ENCODE measurements at regions not wholly inside any gene's neighbourhood (a gene's known extent, or its start where the extent isn't known, plus 50 kb on each side); places are given as distances from the start of the nearest gene placed in this dataset.
A peak's percentile ranks its signal among the peaks of the same experiment; 100 is the strongest.

DNA sequence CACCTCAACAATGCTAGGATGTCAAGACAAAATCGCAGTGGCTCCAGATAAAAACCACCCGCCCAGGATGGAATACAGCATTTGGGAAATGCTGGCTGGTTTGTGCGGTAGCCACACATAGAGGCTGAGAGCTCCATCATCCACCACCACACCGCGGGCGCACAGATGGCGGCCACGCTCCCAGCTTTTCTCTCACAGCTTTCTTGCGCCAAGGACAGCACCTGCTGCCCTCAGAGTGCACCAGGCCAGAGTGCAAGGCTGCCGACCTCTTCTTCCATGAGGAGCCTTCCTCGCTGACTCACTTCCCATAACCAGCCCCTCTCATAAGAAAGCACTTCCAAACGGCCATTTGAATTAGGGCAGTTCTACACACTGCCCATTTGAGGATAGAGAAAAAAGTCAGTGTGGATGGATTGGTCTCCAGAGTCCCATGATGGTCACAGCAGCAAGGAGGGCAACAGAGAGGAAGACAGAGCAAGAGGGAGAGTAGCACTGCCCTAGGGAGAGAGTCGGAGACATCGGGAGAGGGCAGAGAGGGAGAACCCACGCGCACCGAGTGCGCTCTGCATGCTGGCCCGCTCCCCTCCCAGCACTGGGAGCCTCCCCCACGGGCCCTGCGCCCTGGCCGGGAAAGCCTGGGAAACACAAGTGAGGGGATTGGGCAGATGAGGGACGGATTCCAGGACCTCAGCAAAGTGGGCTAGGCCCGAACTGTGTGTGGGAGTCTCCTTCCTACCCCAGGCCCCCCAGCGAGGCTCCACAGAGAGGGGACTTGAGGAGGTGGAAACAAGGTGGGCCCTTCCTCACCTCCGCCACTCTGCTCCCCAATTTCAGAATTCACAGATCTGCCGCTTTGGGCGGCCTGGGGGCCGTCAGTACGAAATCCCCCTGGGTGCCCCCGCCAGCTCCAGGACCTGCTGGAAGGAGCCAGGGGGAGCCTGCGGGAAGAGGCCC, 156.9 kb downstream of the USP12 start:
- DNase-seq (ENCODE audit: low spot score): no peak

DNA sequence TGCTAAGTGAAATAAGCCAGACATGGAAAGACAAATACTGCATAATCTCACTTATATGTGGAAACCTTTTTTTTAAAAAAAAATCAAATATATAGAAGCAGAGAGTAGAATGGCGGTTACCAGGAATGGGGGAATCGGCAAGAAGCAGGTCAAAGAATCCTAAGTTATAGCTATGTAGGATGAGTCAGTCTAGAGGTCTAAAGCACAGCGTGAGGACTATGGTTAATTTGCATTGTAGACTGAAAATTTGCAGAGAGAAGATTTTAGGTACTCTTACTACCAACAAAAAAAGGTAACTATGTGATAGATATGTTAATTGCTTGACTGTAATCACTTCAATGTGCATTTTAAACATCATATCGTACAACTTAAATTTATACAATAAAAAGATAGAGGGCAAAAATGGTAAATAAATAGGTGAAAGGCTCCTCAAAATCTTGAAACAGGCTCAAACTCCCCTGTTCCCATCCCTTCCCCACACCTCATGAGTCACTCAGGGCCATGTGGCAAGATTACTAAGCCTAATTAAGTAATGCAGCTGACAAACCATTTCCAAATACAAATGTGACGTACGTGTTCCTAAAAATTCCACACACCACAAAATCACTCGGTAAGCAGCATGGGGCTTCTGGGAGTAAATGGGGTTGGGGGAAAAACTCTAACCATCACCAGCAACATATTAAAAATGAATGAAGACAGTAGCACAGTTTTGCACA, 159.0 kb downstream of the USP12 start:
- DNase-seq (ENCODE audit: low spot score): peak; percentile 80

DNA sequence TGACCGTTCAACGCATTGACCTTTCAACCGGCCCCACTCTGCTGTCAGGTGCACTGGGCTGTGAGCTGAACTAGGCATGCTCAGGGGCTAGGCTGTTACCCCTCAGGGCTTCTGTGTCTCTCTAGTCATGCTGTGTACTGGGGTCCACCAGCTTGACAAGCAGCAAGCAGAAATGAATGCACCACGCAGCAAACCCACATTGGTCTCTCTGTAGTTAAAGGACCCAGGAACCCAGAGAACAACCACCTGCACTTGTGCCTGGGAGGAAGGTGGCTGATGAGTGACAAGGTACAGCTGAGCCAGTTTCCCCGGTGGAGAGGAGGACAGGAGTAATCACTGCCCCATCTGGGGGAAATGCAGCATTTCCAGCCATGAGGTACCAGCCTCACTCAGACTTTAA, 159.9 kb downstream of the USP12 start:
- DNase-seq (ENCODE audit: low spot score): no peak

DNA sequence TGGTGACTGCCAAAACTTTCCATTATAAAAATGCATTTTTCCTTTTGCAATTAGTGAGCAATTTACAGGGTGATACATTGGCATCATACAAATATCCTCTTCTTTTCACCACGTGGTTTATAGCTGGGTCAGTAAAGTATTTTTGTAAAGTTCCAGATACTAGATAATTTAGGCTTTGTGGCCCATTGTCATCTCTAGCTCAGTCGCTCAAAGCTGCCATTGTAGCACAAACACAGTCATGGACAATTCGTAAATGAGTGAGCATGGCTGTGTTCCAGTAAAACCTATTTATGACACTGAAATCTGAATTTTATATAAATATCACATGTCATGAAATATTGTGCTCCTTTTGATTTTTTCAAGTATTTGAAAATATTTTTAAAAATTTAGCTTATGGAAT, 162.9 kb downstream of the USP12 start:
- DNase-seq (ENCODE audit: low spot score): no peak

DNA sequence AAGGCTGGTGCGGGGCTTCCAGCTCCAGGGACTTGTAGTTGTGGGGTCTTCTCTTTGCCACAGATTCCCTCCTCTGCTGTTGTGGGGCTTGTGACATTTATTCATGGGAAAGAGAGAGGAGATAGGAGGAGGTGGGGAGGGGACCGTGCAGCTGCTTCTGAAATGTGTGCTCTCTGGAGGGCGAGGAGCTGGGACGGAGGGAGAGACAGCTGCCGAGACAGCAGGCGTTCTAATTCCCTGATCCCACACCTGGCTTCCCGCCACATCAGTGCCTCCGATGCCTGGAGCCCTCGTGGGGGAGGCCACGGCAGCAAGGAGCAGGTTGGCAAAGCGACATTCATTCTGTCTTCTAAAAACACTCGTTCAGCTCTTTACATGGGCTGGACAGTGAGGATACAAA, 164.4 kb downstream of the USP12 start:
- no peak for DNase-seq (ENCODE audit: low spot score)

DNA sequence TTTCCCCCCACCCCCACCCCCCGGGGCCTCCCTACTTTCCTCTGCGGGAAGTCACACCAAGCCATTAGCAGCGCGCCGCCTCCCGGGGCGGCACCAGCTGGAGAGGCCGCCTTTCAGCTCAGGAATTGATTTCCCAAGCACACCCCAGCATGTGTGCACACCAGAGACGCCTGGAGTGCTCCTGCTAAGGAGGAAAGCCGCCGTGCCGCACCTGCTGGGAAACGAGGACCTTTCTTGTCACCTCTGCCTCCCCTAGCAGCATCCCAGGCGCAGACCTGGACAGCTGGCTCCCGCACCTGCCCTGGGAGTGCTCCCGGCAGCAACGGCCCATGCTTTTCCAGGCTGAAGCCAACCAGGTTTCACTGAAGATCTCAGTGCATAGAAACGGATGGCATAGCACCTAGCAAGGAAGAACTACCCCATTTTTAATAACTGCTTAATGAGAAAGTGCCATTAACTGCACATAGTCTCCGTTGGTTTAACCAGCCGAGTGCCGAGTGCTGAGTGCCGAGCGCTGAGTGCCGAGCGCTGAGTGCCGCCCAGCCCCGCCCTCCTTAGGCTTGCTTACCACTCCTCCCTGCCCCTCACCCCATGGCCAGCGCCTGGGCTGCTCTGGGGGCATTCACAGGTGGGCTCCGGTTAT, 165.0 kb downstream of the USP12 start:
- DNase-seq (ENCODE audit: low spot score): peak; percentile 71

DNA sequence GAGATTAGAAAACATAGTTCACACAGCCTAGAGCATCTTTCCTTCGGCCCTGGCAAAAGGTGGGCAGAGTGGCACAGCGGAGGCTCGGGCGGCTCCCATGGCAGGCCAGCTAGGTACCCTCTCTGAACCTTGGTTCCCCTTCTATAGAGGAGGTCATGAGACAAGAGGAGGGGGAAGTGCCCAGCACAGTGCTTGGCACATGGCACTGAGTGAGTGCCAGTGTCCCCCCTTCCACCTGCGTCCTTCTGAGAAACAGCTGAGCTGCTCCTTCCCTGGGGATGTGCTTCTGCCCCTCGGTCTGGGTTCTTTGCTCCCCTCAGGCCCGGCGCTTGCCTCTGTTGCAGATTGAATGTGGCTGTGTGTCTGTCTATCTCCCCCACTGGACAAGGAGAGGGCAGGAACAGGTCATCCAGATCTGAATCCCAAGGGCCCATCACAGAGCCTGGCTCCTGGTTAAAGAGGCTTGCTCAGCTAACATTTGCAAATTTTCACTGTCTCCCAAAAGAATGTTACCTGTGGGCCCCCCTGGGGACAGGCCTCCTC, 165.6 kb downstream of the USP12 start:
- no peak for DNase-seq (ENCODE audit: low spot score)

DNA sequence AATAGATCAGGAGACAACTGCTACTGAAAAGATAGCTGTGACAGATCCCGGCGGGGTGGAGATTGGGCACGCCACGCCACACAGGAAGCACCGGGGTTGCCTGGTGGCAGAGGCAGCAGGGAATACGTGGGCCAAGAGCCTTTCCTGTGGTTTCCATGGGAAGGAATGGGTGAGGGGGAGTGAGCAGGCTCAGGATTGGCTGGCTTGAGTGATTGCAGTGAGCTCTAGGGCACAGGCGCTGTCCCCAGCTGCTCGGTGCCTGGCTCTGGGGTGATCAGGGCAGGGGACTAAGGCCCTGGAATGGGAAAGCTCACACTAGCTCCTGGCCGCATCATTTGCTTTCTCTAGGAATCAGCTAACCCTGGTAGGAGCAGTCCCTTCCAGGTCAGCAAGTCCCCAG, 166.1 kb downstream of the USP12 start:
- DNase-seq (ENCODE audit: low spot score): no peak

DNA sequence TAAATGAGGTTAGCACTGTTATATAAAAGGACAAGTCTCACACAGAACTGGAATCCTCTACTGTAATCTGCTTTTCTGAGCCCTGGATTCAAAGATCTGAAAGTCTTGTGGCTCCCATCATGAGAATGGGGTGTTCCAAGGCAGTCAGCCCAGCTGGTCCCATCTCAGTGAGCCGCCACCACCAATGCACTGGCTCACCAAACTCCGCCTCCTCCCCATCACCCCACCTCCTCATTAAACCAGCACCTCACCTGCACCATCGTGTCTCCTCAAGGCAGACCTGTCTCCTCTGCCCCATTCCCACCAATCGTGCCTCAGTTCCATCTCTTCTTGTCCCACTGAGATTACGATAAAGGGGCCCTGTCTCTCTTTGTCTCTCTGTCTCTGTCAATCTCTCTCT, 166.7 kb downstream of the USP12 start:
- DNase-seq (ENCODE audit: low spot score): no peak

DNA sequence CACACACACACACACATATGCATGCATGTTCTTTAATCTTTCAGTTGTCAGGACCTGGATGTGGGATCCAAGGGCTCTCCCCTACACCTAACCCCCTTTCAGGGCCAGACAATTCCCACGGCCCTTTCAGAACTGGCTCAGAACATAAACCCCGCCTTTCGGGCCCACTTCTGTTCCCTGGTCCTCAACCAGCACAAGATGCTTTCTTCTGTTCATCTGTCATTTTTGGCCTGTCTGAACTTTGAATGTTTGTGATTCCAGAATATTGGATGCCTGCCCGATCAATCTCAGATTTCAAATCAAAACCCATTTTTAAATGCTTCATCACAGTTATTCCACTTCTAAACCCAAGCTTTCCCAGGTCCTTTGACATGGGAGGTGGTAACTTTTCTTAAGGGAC, 167.3 kb downstream of the USP12 start:
- no peak for DNase-seq (ENCODE audit: low spot score)

DNA sequence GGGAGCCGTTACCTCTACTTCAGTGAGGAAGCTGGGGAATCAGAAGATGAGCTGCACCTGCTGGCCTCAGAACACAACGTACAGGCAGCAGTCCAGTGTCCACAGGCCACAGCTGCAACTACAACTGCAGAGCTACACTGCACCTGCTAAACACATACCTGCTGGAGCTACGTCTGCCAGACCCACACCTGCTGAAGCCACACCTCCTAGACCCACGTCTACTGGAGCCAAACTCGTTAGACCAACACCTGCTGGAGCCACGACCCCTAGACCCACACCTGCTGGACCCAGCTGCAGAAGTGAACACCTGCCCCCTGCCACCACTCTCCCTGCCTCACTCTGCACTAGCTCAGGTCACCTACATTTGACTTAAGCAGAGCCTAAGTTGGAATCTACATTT, 169.9 kb downstream of the USP12 start:
- DNase-seq (ENCODE audit: low spot score): no peak

DNA sequence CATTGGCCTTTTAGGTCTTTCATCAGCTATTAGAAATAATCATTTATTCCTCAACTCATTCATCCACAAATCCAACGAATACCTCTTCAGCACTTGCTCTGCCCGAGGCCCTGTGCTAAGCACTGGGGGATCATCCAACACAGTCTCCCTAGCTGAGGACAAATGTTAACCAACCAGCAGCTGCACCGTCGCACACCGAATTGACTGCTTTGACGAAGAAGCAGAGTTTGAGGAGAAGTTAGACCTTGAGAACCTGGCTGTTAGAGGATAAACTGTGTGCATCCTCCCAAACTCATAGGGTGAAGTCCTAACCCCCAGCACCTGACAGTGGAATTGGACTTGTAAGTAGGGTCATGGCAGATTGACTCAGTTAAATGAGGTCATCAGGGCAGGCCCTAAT, 170.9 kb downstream of the USP12 start:
- DNase-seq (ENCODE audit: low spot score): no peak

DNA sequence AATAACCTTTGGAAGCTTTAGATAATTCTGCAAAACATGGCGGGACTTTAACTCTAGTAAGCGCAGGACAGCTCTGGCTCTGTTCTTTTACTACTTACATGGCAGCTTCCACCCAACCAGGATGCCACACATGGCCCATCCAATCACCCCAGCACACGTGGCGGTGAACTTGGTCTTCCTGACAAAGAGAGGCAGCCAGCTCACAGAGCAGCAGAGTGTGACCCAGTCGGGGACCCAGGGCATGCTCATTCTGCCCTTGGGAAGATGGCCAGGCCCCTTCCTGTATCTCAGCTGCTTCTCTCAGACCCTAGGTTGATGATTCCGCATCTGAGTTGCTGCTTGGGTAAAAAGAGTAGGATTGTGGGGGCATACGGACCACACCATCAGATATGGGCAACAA, 172.1 kb downstream of the USP12 start:
- no peak for DNase-seq (ENCODE audit: low spot score)

DNA sequence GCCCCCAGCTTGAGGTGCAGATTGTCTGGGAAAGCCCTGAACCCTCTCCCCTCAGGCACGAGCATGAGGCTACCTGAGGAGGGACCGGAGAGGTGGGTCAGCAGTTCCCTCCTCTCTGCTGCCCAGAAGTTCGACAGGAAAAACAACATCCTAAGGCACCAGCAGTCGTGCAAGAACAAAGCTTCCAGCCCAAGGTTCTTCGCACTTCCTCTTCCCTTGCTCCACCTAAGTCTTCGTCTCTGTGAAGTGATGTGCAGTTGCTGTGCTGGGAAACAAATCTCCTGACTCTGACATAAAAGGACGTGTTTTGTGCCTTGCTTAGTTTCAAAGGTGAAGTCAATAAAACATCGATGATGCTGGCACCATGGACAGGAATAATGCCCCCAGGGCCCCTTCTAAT, 173.3 kb downstream of the USP12 start:
- DNase-seq (ENCODE audit: low spot score): no peak

DNA sequence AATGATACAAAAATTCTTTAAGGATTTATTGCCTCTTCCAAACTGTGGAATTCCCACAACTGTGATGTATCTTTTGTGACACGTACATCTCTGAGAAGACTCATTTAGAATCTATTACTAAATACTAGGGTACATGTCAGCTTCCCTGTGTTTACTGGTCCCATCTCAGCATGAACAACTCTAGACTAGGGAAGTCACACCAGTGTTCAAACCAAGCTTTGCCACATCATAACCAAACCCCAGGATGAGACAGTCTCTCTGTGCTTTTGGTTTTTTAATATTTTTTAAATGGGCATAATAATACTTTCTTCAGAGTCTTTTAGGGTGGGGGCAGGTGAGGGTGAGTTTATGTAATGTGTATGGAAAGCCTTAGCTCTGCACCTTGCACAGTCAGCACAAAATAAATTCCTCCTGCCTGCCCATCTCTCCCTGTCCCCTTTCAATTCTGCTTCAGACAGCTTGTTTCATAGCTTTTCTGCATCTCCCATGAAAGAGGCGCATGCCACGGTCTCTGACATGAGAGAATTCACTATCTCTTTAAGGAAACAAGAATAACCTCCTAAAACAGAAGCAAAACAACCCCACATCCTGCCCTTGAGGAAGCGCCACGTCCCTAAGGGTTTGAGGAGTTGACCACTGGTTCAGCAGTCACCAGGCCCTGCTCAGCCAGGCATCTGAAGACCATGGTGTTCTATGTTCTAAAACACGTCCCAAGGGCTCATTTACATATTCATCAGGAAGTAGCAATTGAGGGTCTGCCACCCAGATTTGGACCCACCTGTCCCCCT, 174.5 kb downstream of the USP12 start:
- no peak for DNase-seq (ENCODE audit: low spot score)

DNA sequence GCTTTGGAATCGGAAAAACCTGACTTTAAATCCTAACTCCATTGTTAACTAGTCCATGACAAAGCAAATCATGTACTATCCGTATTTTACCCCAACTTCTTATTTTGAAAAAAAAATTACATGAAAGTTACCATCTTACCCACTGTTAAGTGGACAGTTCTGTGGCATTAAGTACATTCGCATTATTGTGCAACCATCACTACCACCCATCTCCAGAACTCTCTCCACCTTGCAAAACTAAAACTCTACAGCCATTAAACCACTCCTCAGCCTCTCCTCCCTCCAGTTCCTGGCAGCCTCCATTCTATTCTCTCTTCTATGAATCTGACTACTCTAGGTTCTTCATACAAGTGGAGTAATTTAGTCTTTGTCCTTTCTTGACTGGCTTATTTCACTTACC, 176.5 kb downstream of the USP12 start:
- no peak for DNase-seq (ENCODE audit: low spot score)

DNA sequence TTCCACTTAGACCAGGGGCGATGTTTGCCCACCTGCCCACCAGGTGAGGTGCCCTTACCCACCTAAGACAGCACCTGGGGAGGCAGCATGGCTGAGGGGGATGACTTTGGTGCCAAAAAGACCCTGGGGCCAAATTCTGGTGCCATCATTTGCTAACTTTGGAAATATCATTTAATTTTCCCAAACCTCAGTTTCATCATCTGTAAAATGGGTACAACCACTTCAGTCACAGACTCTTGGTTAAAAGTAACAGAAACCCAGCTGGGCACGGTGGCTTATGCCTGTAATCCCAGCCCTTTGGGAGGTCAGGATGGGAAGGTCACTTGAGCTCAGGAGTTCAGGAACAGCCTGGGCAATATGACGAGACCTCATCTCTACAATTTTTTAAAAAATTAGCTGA, 177.8 kb downstream of the USP12 start:
- DNase-seq (ENCODE audit: low spot score): no peak

DNA sequence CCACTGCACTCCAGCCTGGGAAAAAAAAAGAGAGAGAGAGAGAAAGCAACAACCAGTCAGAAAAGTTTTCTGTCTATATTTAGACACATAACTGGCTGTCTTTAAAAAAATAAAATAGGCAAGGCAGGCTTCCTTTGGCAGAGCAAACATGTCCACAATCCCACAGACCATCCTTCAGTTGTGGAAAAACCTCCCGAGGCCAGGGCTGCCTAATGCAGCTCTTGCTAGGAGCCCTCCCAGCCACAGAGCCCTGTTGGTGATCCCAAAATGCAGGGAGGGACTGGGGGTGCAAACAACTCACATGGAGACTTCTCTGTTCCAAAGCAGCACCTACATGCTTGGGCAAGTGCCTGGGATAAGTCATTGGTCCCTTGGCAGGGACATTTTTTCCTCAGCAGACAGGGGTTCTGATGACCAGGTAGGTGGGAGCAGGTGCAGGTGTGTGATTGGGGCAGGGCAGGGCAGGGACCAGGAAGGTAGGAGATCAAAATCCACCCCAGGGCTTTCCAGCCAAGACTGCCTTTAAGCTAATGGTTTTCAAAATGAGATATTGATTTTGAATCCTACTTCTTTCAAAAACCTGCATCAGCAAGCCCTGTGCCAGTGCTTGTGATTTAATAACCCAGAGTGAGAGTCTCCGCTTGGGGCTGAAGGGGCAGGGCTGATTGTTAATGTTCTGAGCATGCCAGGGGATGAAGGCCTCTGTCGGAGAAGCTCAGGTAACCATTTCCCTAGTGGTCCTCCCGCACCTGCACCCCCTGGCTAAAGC, 178.5 kb downstream of the USP12 start:
- no peak for DNase-seq (ENCODE audit: low spot score)

DNA sequence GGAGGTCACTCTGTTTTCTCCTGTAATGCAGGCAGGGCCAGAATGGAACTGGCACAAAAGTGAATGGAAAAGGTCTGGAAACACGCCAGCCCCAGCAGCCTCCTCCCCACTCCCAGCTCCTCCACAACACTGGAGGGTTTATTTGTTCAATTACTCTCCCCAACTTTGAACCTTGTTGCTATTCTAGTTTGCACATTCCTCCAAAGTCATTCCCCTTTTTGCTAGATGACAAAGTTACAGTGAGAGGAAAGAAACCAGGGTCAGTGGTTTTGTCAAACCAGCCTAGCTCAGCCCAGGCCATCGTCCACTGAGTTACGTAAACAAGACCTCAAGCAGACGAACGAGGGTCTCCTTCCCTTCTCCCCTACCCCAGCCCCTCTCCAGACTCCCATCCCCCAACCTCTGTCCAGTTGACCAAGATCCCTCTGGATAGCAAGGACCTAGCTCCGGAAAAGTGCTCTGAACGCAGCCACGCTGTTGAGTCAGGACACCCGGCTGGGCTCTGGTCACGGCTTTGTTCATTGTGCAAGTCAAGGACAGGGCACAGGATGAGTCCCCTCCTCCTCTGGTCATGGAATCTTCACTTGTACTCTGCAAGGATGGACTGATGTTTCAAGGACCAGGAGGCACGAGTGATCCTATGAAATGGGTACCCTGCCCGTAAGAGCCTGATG, 180.0 kb downstream of the USP12 start:
- no peak for DNase-seq (ENCODE audit: low spot score)

DNA sequence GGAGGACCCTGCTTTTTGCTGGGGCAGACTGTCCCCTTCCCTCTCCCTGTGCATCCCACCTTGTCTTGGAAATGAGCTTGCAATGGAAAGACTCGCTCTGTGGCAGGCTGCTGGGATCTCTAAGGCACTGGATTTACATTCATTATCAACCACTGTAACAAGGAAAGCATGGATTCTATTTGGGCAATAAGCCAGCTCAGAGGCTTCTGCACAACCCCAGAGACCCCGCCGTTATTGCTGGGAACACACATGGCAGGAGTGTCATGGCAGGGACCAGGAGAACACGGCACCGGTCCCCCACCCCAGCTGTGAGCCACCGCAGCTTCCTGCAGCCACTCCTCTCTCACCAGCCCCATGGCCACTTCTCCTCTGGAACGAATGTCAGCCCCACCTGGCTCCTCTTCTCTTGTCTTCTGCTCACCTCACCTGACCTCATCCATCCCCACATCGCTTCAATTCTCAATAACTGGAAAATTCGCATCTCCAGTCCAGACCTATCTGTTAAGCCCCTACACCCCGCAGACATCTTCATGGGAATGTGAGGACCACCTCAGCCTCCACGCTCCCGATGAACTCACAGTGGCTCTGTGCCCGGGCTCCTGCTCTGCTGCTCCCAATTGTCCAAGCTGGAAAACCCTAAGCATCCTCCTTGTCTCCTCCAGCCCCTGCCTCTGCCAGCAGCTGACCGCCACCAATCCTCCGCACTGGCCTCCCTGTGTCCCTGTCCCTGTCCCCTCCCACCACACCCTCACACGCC, 181.5 kb downstream of the USP12 start:
- no peak for DNase-seq (ENCODE audit: low spot score)

All from GM03348 (cell line).